ENCODE measurements at regions not wholly inside any gene's neighbourhood (a gene's known extent, or its start where the extent isn't known, plus 50 kb on each side); places are given as distances from the start of the nearest gene placed in this dataset.

DNA sequence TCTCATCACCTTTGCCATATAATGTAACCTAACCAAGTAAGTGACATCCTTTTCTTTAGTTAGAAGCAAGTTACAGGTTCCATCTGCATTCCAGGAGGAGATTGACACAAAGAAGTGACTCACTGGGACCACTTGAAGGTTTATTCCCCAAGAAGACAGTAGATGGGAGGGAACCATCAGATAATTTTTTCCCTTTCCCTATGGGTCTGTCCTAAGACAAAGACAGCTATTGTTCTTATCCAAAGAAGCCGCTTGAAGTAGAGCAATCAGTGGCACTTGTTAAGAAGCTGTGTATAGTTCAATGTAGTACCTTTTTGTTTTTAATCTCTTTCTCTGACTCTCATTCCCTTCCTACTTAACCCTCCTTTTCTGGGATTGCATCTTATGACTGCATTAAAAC lies 139.9 kb upstream of the B3GALT2 start:
- TF ChIP-seq, protein P1, sequence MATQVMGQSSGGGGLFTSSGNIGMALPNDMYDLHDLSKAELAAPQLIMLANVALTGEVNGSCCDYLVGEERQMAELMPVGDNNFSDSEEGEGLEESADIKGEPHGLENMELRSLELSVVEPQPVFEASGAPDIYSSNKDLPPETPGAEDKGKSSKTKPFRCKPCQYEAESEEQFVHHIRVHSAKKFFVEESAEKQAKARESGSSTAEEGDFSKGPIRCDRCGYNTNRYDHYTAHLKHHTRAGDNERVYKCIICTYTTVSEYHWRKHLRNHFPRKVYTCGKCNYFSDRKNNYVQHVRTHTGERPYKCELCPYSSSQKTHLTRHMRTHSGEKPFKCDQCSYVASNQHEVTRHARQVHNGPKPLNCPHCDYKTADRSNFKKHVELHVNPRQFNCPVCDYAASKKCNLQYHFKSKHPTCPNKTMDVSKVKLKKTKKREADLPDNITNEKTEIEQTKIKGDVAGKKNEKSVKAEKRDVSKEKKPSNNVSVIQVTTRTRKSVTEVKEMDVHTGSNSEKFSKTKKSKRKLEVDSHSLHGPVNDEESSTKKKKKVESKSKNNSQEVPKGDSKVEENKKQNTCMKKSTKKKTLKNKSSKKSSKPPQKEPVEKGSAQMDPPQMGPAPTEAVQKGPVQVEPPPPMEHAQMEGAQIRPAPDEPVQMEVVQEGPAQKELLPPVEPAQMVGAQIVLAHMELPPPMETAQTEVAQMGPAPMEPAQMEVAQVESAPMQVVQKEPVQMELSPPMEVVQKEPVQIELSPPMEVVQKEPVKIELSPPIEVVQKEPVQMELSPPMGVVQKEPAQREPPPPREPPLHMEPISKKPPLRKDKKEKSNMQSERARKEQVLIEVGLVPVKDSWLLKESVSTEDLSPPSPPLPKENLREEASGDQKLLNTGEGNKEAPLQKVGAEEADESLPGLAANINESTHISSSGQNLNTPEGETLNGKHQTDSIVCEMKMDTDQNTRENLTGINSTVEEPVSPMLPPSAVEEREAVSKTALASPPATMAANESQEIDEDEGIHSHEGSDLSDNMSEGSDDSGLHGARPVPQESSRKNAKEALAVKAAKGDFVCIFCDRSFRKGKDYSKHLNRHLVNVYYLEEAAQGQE (IDR thresholded peaks at IDR 0.05; ENCODE audit: insufficient read depth in 1 of 2, low read depth in 2 of 2, low read length in 2 of 2), result no peak
- TF ChIP-seq FOXP2 (optimal IDR thresholded peaks at IDR 0.05; ENCODE audit: borderline replicate concordance, extremely low read depth, extremely low read length, insufficient read depth) (no peak), TAF1 (IDR thresholded peaks at IDR 0.05; ENCODE audit: borderline replicate concordance, insufficient read depth, low read length) (no peak), SIN3A (IDR thresholded peaks at IDR 0.05; ENCODE audit: borderline replicate concordance, insufficient read depth, low read length) (no peak), POLR2AphosphoS5 (IDR thresholded peaks at IDR 0.05; ENCODE audit: low read depth, low read length) (no peak)

DNA sequence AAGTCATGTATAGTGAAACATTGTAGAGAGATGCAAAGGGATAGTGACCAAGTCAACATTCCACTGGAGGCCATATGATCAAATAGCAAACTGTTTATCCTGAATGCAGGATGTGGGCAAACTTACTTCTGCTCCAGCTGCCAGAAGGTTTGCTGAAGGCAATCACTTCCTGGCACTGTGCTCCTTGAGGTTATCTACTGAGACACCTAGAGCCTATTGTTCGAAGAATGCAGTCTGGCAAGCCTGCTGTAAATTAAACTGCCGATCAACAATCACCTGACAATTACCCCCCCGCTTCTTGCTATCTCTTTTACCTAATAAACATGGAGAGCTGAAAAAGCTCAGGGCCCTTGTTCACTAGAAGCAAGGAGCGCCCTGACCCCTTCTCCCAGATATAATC lies 139.4 kb upstream of the B3GALT2 start:
- TF ChIP-seq POLR2AphosphoS5 (IDR thresholded peaks at IDR 0.05; ENCODE audit: low read depth, low read length) (no peak), TAF1 (IDR thresholded peaks at IDR 0.05; ENCODE audit: borderline replicate concordance, insufficient read depth, low read length) (no peak)

DNA sequence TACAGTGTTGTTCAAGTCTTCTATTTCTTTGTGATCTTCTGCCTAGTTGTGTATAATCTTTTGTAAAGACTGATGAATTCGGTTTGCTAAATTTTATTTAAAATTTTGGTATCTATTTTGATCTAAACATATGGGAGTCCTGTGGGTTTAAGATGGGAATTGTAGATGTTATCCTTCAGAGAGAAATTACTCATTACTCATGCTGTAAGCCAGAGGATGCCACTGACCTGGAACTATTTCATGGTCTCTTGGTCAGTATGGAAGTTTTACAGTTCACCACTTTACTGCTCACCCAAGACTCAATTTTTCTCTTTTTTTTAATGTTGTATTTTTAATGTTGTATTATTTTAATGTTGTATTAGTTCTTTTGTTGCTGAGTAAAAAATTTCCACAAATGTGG lies 138.6 kb upstream of the B3GALT2 start:
- TF ChIP-seq FOXP2 (optimal IDR thresholded peaks at IDR 0.05; ENCODE audit: borderline replicate concordance, extremely low read depth, extremely low read length, insufficient read depth) (no peak), SIN3A (IDR thresholded peaks at IDR 0.05; ENCODE audit: borderline replicate concordance, insufficient read depth, low read length) (no peak), POLR2AphosphoS5 (IDR thresholded peaks at IDR 0.05; ENCODE audit: low read depth, low read length) (no peak), TAF1 (IDR thresholded peaks at IDR 0.05; ENCODE audit: borderline replicate concordance, insufficient read depth, low read length) (no peak)
- TF ChIP-seq, protein P1 (IDR thresholded peaks at IDR 0.05; ENCODE audit: insufficient read depth in 1 of 2, low read depth in 2 of 2, low read length in 2 of 2), result no peak

DNA sequence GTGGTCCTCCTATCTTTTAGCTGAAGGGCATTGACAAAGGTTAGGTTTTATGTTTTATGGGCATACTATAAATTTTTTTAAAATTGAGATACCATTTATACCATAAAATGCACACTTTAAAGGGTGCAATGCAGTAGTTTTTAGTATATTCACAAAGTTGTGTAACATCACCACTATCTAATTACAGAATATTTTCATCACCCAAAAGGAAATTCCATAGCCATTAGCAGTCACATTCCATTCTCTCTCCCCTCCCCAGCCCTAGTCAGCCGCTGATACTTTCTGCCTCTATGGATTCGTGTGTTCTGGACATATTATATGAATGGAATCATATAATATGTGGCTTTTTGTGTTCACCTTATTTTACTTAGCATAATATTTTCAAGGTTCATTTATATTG lies 135.8 kb upstream of the B3GALT2 start:
- no peak for TF ChIP-seq SIN3A (IDR thresholded peaks at IDR 0.05; ENCODE audit: borderline replicate concordance, insufficient read depth, low read length)
- no peak for TF ChIP-seq POLR2AphosphoS5 (IDR thresholded peaks at IDR 0.05; ENCODE audit: low read depth, low read length)
- TF ChIP-seq, protein P1 (IDR thresholded peaks at IDR 0.05; ENCODE audit: insufficient read depth in 1 of 2, low read depth in 2 of 2, low read length in 2 of 2), result no peak
- TF ChIP-seq FOXP2 (optimal IDR thresholded peaks at IDR 0.05; ENCODE audit: borderline replicate concordance, extremely low read depth, extremely low read length, insufficient read depth), result no peak
- TF ChIP-seq TAF1 (IDR thresholded peaks at IDR 0.05; ENCODE audit: borderline replicate concordance, insufficient read depth, low read length), result no peak

DNA sequence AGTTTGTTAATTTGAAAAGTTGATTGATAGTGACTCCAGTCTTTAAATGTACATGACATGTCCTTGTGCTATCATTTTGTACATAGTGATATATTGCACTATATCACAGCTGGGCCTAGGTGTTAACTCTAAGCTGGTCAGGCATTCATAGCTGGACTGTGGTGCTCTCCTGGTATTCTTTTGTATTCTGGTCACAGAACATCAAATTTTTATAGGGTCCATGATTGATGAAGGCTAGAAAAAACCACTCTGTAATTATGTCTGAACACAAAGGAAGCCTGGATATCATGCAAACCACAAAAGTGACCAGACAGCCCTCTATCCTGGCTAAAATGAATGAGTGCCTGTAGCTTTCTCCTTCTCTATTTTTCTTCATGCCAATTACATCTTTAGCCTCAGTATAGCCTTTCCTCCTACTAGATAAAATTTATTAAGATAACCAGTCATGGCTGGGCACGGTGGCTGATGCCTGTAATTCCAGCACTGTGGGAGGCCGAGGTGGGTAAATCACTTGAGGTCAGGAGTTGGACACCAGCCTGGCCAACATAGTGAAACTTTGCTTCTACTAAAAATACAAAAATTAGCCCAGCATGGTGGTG lies 134.9 kb upstream of the B3GALT2 start:
- TF ChIP-seq POLR2AphosphoS5 (IDR thresholded peaks at IDR 0.05; ENCODE audit: low read depth, low read length) (no peak), SIN3A (IDR thresholded peaks at IDR 0.05; ENCODE audit: borderline replicate concordance, insufficient read depth, low read length) (no peak), FOXP2 (optimal IDR thresholded peaks at IDR 0.05; ENCODE audit: borderline replicate concordance, extremely low read depth, extremely low read length, insufficient read depth) (no peak), TAF1 (IDR thresholded peaks at IDR 0.05; ENCODE audit: borderline replicate concordance, insufficient read depth, low read length) (no peak)
- TF ChIP-seq, protein P1 (IDR thresholded peaks at IDR 0.05; ENCODE audit: insufficient read depth in 1 of 2, low read depth in 2 of 2, low read length in 2 of 2), result no peak
